IMR-90 (cell line): ENCODE measurements at regions not wholly inside any gene's neighbourhood (a gene's known extent, or its start where the extent isn't known, plus 50 kb on each side); places are given as distances from the start of the nearest gene placed in this dataset.
"Not testable (repeated sequence)": the region's sequence is repeated elsewhere in the genome, so short reads cannot be mapped to it uniquely, and the experiment has no call there.

Experiments used
- ATAC-seq: fragments of 200-7000 bp; cut with Tn5 transposase; 2 replicates; pipeline ENCODE4 v1.9.1; 2020; ENCODE audit warnings: low read depth, mild to moderate bottlenecking, moderate library complexity
- BruUV-seq: library from RNA; stranded (reverse); fragments of 400-500 nt; replicated peaks from 2 replicates; lab custom pipeline; 2021; lab: Mats Ljungman, UMichigan
- CTCF ChIA-PET: fragments of 300-600 bp; formaldehyde crosslinking; extraction: SDS; loops from one replicate; lab custom pipeline; 2021; ENCODE audit warnings: antibody characterized with exemption; lab: Yijun Ruan, JAX
- POLR2A ChIA-PET: fragments of 300-600 bp; sonication (Branson Sonifier 250); formaldehyde crosslinking; loops from one replicate; lab custom pipeline; 2022; ENCODE audit warnings: antibody characterized with exemption; ENCODE audit not compliant: unreplicated experiment; lab: Charles Lee
- DNase-seq: peaks from one replicate; pipeline ENCODE4 v3.0.0; 2013
- H2AFZ ChIP-seq: replicated peaks from 2 replicates; pipeline ENCODE3; 2013; ENCODE audit warnings: low read length, mild to moderate bottlenecking; ENCODE audit not compliant: poor library complexity
- H2AK5ac ChIP-seq: 2 replicates; pipeline ENCODE4 v1.6.1; 2013; ENCODE audit warnings: low read depth, low read length, inconsistent platforms
- H2AK9ac ChIP-seq: replicated peaks from 2 replicates; pipeline ENCODE3; 2013; ENCODE audit warnings: mild to moderate bottlenecking, low read depth, low read length, moderate library complexity; ENCODE audit not compliant: poor library complexity
- H2BK120ac ChIP-seq: 2 replicates; pipeline ENCODE4 v1.6.1; 2013; ENCODE audit warnings: low read depth, low read length, inconsistent platforms
- H2BK15ac ChIP-seq: 3 replicates; pipeline ENCODE4 v1.6.1; 2013; ENCODE audit warnings: low read depth, low read length, inconsistent platforms
- H2BK20ac ChIP-seq: 2 replicates; pipeline ENCODE4 v1.6.1; 2013; ENCODE audit warnings: low read depth, mild to moderate bottlenecking, inconsistent platforms, low read length, moderate library complexity
- H2BK5ac ChIP-seq: 2 replicates; pipeline ENCODE4 v1.6.1; 2013; ENCODE audit warnings: mild to moderate bottlenecking, low read depth, low read length, inconsistent platforms; ENCODE audit not compliant: poor library complexity, severe bottlenecking
- H3K14ac ChIP-seq: replicated peaks from 2 replicates; pipeline ENCODE4 v1.6.1; 2013; ENCODE audit warnings: low read depth, low read length, inconsistent platforms
- H3K18ac ChIP-seq: 2 replicates; pipeline ENCODE4 v1.6.1; 2013; ENCODE audit warnings: low read depth, low read length, control low read depth
- H3K23ac ChIP-seq: 2 replicates; pipeline ENCODE4 v1.6.1; 2013; ENCODE audit warnings: low read depth, low read length, inconsistent platforms
- H3K27ac ChIP-seq: 2 replicates; pipeline ENCODE4 v1.5.1; 2013; ENCODE audit warnings: mild to moderate bottlenecking, control low read depth, low read length; ENCODE audit not compliant: insufficient read depth
- H3K27me3 ChIP-seq: 2 replicates; pipeline ENCODE4 v1.6.1; 2013; ENCODE audit warnings: low read length; ENCODE audit not compliant: control insufficient read depth, insufficient read depth
- H3K36me3 ChIP-seq: 2 replicates; pipeline ENCODE4 v1.6.1; 2013; ENCODE audit warnings: low read length, mixed read lengths; ENCODE audit not compliant: control insufficient read depth, insufficient read depth
- H3K4ac ChIP-seq: 2 replicates; pipeline ENCODE4 v1.6.1; 2013; ENCODE audit warnings: low read depth, low read length, inconsistent platforms
- H3K4me1 ChIP-seq: 2 replicates; pipeline ENCODE4 v1.6.1; 2013; ENCODE audit warnings: low read length, mixed read lengths; ENCODE audit not compliant: control insufficient read depth, insufficient read depth
- H3K4me2 ChIP-seq: 2 replicates; pipeline ENCODE4 v1.6.1; 2013; ENCODE audit warnings: low read depth, mild to moderate bottlenecking, control low read depth, low read length, moderate library complexity
- H3K4me3 ChIP-seq: 2 replicates; pipeline ENCODE4 v1.5.1; 2013; ENCODE audit warnings: low read depth, mild to moderate bottlenecking, control low read depth, low read length, moderate library complexity; ENCODE audit not compliant: insufficient read depth
- H3K56ac ChIP-seq: 2 replicates; pipeline ENCODE4 v1.6.1; 2013; ENCODE audit warnings: low read length, inconsistent platforms; ENCODE audit not compliant: insufficient read depth; ENCODE audit errors: extremely low read depth
- H3K79me1 ChIP-seq, 2 experiments: 2 replicates each; pipeline ENCODE4 v1.6.1; 2013; ENCODE audit warnings: low read length in 2 of 2, inconsistent platforms in 1 of 2, low read depth in 1 of 2
- H3K9ac ChIP-seq: 2 replicates; pipeline ENCODE4 v1.6.1; 2013; ENCODE audit warnings: low read depth, low read length, control low read depth
- H3K9me1 ChIP-seq: 2 replicates; pipeline ENCODE4 v1.6.1; 2013; ENCODE audit warnings: low read length, inconsistent platforms; ENCODE audit not compliant: insufficient read depth
- H3K9me3 ChIP-seq: 2 replicates; pipeline ENCODE4 v1.6.1; 2013; ENCODE audit warnings: low read length; ENCODE audit not compliant: control insufficient read depth, insufficient read depth
- H4K20me1 ChIP-seq: 2 replicates; pipeline ENCODE4 v1.6.1; 2013; ENCODE audit warnings: low read length, inconsistent platforms; ENCODE audit not compliant: insufficient read depth
- H4K5ac ChIP-seq: 2 replicates; pipeline ENCODE4 v1.6.1; 2013; ENCODE audit warnings: mild to moderate bottlenecking, low read depth, low read length, control low read depth
- H4K8ac ChIP-seq, 2 experiments: 2 replicates each; pipeline ENCODE4 v1.6.1; 2013; ENCODE audit warnings: low read depth in 2 of 2, low read length in 2 of 2, control low read depth in 1 of 2, inconsistent platforms in 1 of 2
- H4K91ac ChIP-seq: 2 replicates; pipeline ENCODE4 v1.6.1; 2013; ENCODE audit warnings: low read depth, low read length, inconsistent platforms; ENCODE audit not compliant: insufficient read depth
- WGBS, 2 experiments: methylation state at CpG; one replicate each; pipeline versions ENCODE4 v1.1.5 to v1.1.7; 2013; ENCODE audit warnings: missing lambda C conversion rate in 2 of 2; ENCODE audit not compliant: insufficient read length in 1 of 2; ENCODE audit errors: extremely low coverage in 2 of 2; 5-methylcytosine and 5-hydroxymethylcytosine counted together
- dilution Hi-C: fragments of 300-500 bp; cut with HindIII; formaldehyde crosslinking; loops from one replicate; pipeline ENCODE4 v1.14.3; 2018; ENCODE audit warnings: low sequenced_read_pairs; ENCODE audit not compliant: unreplicated experiment
- in situ Hi-C: fragments of 300-500 bp; cut with MboI; formaldehyde crosslinking; loops from 3 replicates; pipeline ENCODE4 v1.14.3; 2019; ENCODE audit warnings: low sequenced_read_pairs, inconsistent platforms, mixed read lengths
- intact Hi-C: fragments of 100-400 bp; cut with micrococcal nuclease; formaldehyde crosslinking; loops from 2 replicates; pipeline ENCODE4 v1.10.0; 2022

- H3K9me3 ChIP-seq, H3K4me3 ChIP-seq, H2BK120ac ChIP-seq, H4K8ac ChIP-seq, H3K9me1 ChIP-seq, H3K18ac ChIP-seq, H3K56ac ChIP-seq, POLR2A ChIA-PET, H2BK5ac ChIP-seq, BruUV-seq, H4K20me1 ChIP-seq, H2BK20ac ChIP-seq, H4K91ac ChIP-seq, H2AK9ac ChIP-seq, H3K9ac ChIP-seq, DNase-seq, H3K27ac ChIP-seq, H3K79me1 ChIP-seq, H3K23ac ChIP-seq, intact Hi-C loops, H2AFZ ChIP-seq, H3K36me3 ChIP-seq, in situ Hi-C loops, ATAC-seq, CTCF ChIA-PET, dilution Hi-C loops, H4K5ac ChIP-seq, H3K14ac ChIP-seq, H2AK5ac ChIP-seq, H3K4me1 ChIP-seq, H3K4ac ChIP-seq, H2BK15ac ChIP-seq, H3K4me2 ChIP-seq: not testable (repeated sequence)
- H3K27me3 ChIP-seq = peaks cover 25% of the 10 kb centered on the region
- no CpG with 5 or more reads among the region's 9 CpGs for WGBS, 2 experiments
Observed at GRCh38 chr6:43882690-43883448, 112.9 kb downstream of the VEGFA start.
